HG02884 (cell line): ENCODE measurements at regions not wholly inside any gene's neighbourhood (a gene's known extent, or its start where the extent isn't known, plus 50 kb on each side); places are given as distances from the start of the nearest gene placed in this dataset.
"Not testable (repeated sequence)": the region's sequence is repeated elsewhere in the genome, so short reads cannot be mapped to it uniquely, and the experiment has no call there.

ENCODE experiments used
- ATAC-seq: cut with Tn5 transposase; IDR thresholded peaks from one replicate; pipeline ENCODE4 v1.9.1; 2021; ENCODE audit warnings: mild to moderate bottlenecking, moderate library complexity; ENCODE audit not compliant: unreplicated experiment

DNA sequence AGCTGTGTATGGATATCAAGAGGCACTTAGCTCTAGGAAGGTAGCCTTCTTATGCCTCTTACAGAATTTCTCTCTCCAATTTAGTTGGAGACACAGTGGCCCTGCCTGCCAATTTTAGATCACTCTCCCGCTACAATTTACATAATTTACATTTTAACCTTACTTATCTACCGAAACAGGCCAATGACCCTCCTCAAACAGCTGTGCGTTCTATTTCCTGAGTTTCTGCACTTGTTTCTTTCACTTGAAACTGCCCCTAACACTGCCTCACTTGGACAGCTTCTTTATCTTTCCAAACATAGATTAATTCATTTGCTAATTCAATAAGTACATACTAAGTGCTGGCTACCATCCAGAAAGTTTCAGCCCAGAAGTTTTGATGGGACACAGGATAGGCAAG, 52.9 kb upstream of the HDDC2 start:
- ATAC-seq: no peak

DNA sequence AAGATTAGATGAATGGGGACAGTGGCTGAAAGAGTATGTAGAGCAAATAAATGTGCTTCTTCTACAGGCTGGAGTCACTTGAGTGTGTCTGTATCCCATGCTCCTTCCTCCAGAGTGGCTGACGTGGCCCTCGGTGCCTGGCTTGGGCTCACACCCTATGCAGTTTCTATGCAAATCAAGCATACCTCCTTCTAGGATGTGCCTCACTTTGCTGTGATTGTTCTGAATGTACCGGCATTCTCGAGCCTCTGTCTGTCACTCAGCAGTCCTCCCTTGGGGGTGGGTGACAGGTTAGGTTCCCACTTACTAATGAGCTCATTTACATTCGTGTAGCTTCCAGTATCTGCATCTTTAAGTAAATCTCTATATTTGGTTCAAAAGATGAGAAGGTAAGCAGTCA, 55.1 kb upstream of the HDDC2 start:
- ATAC-seq: peak; percentile 56

DNA sequence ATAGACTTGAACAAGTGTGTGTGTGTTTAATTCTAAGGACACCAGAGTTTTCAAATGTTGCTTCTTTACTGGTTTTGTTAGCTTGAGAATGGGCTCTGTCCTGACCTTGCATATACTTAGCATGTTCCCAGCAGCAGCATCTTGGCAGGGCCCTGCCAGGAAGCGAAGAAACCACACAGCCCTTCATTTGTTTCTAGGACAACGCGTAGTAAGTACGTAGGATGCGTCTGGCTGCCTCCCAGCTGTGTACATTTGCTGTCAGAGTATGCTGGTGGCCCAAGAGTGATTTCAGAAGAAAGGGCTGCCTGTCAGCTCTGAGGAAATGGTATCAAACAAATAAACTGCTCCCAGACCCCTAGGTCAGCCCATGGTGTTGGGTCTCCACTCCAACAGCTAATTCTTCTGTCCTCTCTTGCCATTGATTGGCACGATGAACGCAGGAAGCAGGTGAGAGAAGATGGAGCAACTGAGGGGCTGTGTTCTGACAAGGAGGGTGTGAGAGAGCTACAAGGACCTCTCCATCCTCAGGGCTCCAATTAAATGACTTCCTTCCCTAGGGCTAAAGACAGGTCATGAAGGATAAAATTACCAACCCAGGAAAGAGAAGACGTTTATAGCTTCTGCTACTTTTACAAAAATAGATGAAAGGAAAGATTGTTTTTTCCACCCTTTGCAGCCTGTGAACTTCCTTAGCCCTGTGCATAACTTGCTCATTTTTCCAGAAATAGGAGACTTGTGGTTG, 55.9 kb upstream of the HDDC2 start:
- ATAC-seq: peak; percentile 72

GRCh38 chr6:125358898-125359297, 57.1 kb upstream of the HDDC2 start:
- ATAC-seq: no peak

DNA sequence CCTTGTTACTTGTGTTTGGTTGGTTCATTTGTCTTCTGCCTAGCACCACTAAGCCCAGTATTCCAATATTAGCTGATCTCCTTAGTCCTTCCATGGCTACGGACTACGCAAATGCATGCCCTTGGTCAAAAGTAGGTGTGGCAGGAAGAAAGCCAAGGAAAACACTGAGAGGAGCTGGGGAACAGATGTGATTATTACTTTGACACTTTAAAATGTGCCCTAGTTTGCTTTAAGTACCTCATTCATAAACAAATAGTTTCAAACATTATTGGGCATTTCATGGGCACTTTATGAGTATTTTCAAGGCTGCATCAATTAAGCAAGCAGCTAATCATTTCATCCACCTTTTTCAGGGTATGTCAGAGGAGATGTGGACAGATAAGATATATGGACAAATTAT, 60.1 kb upstream of the HDDC2 start:
- no peak for ATAC-seq

DNA sequence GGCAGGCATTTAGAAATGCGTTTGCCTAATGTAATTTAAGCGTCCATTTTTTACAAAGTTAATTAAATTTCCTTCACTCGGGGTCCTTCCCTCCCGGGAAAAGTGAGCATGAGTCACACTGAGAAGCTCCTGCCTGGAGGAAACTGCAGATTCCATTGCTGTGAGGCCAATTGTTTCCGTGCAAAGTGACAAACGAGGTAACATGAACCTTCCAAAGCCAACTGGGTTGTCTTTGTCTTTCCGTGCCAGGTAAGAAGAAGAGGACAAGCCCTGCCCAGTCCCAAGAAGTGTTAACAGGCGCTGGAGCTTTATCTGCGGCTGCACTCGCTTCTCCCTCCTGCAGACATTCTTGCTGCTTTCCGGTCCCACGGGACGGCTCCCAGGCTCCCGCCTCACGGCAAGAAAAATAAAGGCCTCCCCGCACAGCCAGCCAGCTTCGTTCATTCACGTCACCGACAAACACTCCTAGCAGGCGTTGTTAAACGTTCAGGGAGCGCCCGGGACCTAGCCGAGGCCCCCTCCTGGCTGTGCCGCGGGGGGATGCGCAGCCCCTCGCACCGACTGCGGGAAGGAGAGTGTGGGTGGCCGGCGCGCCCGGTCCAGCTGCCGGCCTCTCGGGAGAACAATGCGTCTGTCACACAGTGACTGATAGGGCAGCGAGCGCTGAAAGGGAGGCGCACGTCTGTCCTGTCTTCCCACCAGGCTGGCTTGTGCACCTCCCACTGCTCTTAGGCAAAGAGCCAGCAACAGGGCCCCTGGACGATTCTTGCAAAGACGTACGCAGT, 61.5 kb upstream of the HDDC2 start:
- no peak for ATAC-seq

DNA sequence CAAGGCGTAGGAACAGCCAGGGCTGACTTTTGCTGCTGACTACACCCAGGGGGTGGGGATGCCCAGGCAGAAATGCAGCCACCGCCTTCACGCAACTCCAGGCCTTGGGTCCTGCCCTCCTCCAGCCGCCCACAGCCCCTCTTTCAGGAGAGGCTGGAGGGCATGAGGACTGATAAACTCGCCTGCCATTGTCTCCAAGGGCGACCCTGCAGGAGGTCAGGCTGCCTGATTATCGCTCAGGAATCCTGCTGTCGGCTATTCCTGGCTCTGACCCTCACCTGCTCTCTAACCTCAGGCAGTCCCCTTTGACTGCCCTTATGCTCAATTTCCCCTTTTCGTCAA, 62.0 kb upstream of the HDDC2 start:
- ATAC-seq: no peak

DNA sequence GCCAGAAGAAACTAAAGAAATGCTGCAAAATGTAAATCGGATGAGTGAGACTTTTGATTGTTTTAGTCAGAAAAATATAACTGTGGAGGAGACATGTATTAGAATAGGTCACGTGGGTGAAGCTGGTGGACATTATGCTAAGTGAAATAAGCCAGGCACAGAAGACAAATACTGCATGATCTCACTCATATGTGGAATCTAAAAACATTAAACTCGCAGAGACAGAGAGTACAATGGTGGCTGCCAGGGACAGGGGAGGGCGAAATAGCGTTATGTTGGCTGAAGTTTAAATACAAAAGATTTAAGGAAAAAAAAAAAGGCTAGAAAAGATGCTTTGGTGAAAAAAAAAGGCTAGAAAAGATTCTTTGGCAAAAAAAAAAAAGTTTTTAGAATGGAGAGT, 63.5 kb upstream of the HDDC2 start:
- ATAC-seq: no peak

GRCh38 chr6:125367036-125367782, 65.4 kb upstream of the HDDC2 start:
- no peak for ATAC-seq

- no peak for ATAC-seq
These were observed 68.6 kb upstream of the HDDC2 start for GRCh38 chr6:125370343-125370742.

GRCh38 chr6:125375013-125375412, 73.2 kb upstream of the HDDC2 start:
- ATAC-seq: no peak

GRCh38 chr6:125375821-125376220, 74.1 kb upstream of the HDDC2 start:
- ATAC-seq: no peak

- ATAC-seq: no peak
These were observed 75.9 kb upstream of the HDDC2 start for GRCh38 chr6:125377621-125378020.

DNA sequence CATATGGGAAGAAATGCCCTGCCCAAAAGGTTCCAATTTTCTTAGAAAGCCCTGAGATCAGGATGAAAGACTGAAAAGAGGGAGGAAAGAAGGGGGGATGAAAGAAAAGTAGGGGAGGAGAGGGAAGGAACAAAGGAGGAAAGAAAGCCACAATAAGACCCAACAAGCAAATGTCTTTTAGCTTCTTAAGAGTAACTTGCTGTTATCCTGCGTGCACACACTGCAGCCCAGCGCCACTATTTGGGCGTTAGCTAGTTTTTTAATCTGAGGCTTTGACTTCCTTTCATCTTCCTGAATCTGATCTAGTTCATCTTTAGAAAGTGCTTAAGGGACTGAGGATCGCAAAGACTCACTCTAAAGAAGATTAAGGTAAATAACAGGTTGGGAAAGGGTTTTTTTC, 77.4 kb upstream of the HDDC2 start:
- no peak for ATAC-seq

DNA sequence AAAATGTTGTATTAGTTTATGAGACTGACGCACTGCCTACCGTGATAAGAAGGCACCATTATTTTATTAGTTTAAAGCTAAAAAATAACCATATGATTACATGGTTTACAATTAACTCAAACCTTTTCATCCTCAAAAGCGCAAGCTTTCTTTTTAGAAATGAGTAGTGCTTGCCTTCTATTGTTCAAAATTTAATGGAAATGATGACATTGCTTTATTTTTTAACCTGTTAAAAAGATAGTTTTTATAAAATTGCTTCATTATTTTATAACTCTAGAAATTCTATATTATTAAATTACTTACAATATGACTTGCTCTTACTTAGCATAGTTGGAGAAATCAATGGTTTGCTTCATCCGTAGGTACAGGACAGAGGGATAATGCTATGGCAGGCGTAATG, 78.7 kb upstream of the HDDC2 start:
- no peak for ATAC-seq

DNA sequence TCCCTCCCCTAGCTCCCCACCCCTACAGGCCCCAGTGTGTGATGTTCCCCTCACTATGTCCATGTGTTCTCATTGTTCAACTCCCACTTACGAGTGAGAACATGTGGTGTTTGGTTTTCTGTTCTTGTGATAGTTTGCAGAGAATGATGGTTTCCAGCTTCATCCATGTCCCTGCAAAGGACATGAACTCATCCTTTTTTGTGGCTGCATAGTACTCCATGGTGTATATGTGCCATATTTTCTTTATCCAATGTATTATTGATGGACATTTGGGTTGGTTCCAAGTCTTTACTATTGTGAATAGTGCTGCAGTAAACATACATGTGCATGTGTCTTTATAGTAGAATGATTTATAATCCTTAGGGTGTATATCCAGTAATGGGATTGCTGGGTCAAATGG, 84.6 kb upstream of the HDDC2 start:
- ATAC-seq: not testable (repeated sequence)

- peak; percentile 76 for ATAC-seq
These were observed 90.9 kb upstream of the HDDC2 start for GRCh38 chr6:125392682-125393081.

GRCh38 chr6:125393449-125393858, 91.7 kb upstream of the HDDC2 start:
- ATAC-seq: peak; percentile 63

DNA sequence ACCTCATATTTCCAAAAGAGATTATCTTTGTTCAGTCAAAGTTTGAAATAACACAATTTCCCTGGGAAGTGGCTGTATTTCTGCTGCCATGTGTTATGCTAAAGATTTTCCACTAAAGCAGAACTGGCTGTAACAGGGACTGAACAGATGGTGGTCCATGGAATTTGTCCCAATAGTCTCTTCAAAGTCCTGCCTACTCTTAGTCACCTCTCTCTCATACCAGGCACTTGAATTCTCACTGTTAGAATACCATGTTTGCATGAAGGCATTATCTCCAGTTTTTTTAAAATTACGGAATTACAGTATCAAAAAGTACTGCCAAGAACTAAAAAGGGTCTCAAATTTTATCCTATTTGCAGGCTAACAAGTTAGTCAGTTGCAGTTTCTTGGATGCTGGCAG, 105.0 kb upstream of the HDDC2 start:
- no peak for ATAC-seq

GRCh38 chr6:125414507-125414906, 112.7 kb upstream of the HDDC2 start:
- ATAC-seq: no peak

GRCh38 chr6:125415913-125416312, 114.1 kb upstream of the HDDC2 start:
- ATAC-seq: no peak

DNA sequence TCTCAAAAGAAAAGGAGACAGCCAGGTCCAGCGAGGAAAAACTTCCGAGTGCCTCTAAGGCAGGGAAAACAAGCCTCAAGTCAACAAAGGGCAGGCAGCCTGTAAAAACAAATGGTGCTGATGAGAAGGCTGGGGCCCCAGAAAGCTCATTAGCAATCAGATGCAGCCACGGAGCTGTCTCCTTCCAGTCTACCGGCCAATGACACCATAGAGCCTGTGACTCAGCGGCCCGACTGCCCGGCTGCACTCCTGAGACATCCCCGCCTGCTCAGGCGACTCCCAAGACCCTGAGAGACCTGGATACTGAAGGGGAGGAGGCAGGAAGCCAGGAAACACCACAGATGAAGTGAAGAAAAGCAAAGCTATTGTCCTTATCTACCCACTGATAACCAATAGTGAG, 120.1 kb upstream of the HDDC2 start:
- ATAC-seq: no peak
